GM19324 (cell line): ENCODE measurements at regions not wholly inside any gene's neighbourhood (a gene's known extent, or its start where the extent isn't known, plus 50 kb on each side); places are given as distances from the start of the nearest gene placed in this dataset.
"Not testable (repeated sequence)": the region's sequence is repeated elsewhere in the genome, so short reads cannot be mapped to it uniquely, and the experiment has no call there.

ENCODE experiments used
- ATAC-seq: cut with Tn5 transposase; IDR thresholded peaks from one replicate; pipeline ENCODE4 v1.9.1; 2021; ENCODE audit warnings: mild to moderate bottlenecking, moderate library complexity; ENCODE audit not compliant: unreplicated experiment, low FRiP score

GRCh38 chr1:222019029-222019428 is 277.1 kb upstream of the DUSP10 start:
- ATAC-seq: no peak

- no peak for ATAC-seq
Measured at GRCh38 chr1:222018041-222018440, 276.2 kb upstream of the DUSP10 start.

- no peak for ATAC-seq
Measured at GRCh38 chr1:222015686-222016085, 273.8 kb upstream of the DUSP10 start.

GRCh38 chr1:222014001-222014400 is 272.1 kb upstream of the DUSP10 start:
- no peak for ATAC-seq

- no peak for ATAC-seq
Measured at GRCh38 chr1:222012816-222013215, 270.9 kb upstream of the DUSP10 start.

GRCh38 chr1:222010306-222010705 is 268.4 kb upstream of the DUSP10 start:
- ATAC-seq: no peak

- no peak for ATAC-seq
Measured at GRCh38 chr1:222009105-222009730, 267.3 kb upstream of the DUSP10 start.

- ATAC-seq: no peak
Measured at GRCh38 chr1:222006715-222007114, 264.8 kb upstream of the DUSP10 start.

GRCh38 chr1:222004784-222005183 is 262.9 kb upstream of the DUSP10 start:
- no peak for ATAC-seq

GRCh38 chr1:222004034-222004433 is 262.1 kb upstream of the DUSP10 start:
- ATAC-seq: no peak

- ATAC-seq: no peak
Measured at GRCh38 chr1:222002503-222002902, 260.6 kb upstream of the DUSP10 start.

GRCh38 chr1:222000131-222000530 is 258.2 kb upstream of the DUSP10 start:
- no peak for ATAC-seq

- ATAC-seq: no peak
Measured at GRCh38 chr1:221998781-221999180, 256.9 kb upstream of the DUSP10 start.

GRCh38 chr1:221998186-221998612 is 256.3 kb upstream of the DUSP10 start:
- no peak for ATAC-seq

GRCh38 chr1:221997012-221997411 is 255.1 kb upstream of the DUSP10 start:
- not testable (repeated sequence) for ATAC-seq

- ATAC-seq: no peak
Measured at GRCh38 chr1:221994939-221995338, 253.1 kb upstream of the DUSP10 start.

GRCh38 chr1:221994274-221994698 is 252.4 kb upstream of the DUSP10 start:
- no peak for ATAC-seq

GRCh38 chr1:221993444-221993948 is 251.6 kb upstream of the DUSP10 start:
- ATAC-seq: no peak

- no peak for ATAC-seq
Measured at GRCh38 chr1:221992427-221992826, 250.5 kb upstream of the DUSP10 start.

GRCh38 chr1:221991221-221991620 is 249.3 kb upstream of the DUSP10 start:
- ATAC-seq: no peak

GRCh38 chr1:221989741-221990140 is 247.9 kb upstream of the DUSP10 start:
- no peak for ATAC-seq

GRCh38 chr1:221988829-221989228 is 246.9 kb upstream of the DUSP10 start:
- ATAC-seq: no peak
